Thyroid gland (tissue), 4 donors: ENCODE measurements at regions not wholly inside any gene's neighbourhood (a gene's known extent, or its start where the extent isn't known, plus 50 kb on each side); places are given as distances from the start of the nearest gene placed in this dataset.
"Not testable (repeated sequence)": the region's sequence is repeated elsewhere in the genome, so short reads cannot be mapped to it uniquely, and the experiment has no call there.

Experiments used
- DNase-seq, 2 donors: peaks; one replicate each; pipeline ENCODE4 v3.0.0-alpha.2; 2019
- H3K27ac ChIP-seq, 3 donors: fragments of 200-600 bp; sonication (generic); 1 replicate in 2 of 3; 2 replicates in 1 of 3; pipeline ENCODE4 v1.5.1; 2016 to 2019; ENCODE audit warnings: mild to moderate bottlenecking in 1 of 3, moderate library complexity in 1 of 3
- H3K27me3 ChIP-seq: fragments of 200-600 bp; sonication (generic); one replicate; pipeline ENCODE4 v1.5.1; 2019
- H3K36me3 ChIP-seq, 2 donors: fragments of 200-600 bp; sonication (generic); one replicate each; pipeline ENCODE4 v1.5.1; 2016 to 2019
- H3K4me1 ChIP-seq, 2 donors: fragments of 200-600 bp; sonication (generic); one replicate each; pipeline ENCODE4 v1.5.1; 2017 to 2019
- H3K4me3 ChIP-seq, 3 donors: fragments of 200-600 bp; sonication (generic); replicated peaks in 1 of 3; 1 replicate in 2 of 3; 2 replicates in 1 of 3; pipeline ENCODE4 v1.5.1; 2016; ENCODE audit warnings: mild to moderate bottlenecking in 1 of 3
- H3K9me3 ChIP-seq: fragments of 200-600 bp; sonication (generic); one replicate; pipeline ENCODE4 v1.5.1; 2017
- CTCF ChIP-seq, 6 experiments: fragments of 200-600 bp in 3 of 6; fragments of 450-650 bp in 3 of 6; sonication (generic) in 3 of 6; IDR thresholded peaks; one replicate each; pipeline ENCODE4 v1.5.1; 2016 to 2019; ENCODE audit warnings: antibody characterized with exemption in 6 of 6, mild to moderate bottlenecking in 2 of 6, inconsistent platforms in 1 of 6, moderate library complexity in 1 of 6
- POLR2A ChIP-seq, 2 donors: fragments of 450-650 bp; IDR thresholded peaks; one replicate each; pipeline ENCODE4 v1.6.1; 2017; ENCODE audit warnings: antibody characterized with exemption in 2 of 2, mild to moderate bottlenecking in 2 of 2, moderate library complexity in 1 of 2
- WGBS, 2 donors: methylation state at CpG; one replicate each; pipeline ENCODE4 v1.1.5; 2017; 5-methylcytosine and 5-hydroxymethylcytosine counted together
- intact Hi-C: fragments of 100-400 bp; cut with DNase I; formaldehyde crosslinking; loops from one replicate; pipeline ENCODE4 v1.15.1; 2023

GRCh38 chr1:103457886-103458455 is 67.5 kb upstream of the RNPC3 start:
- no peak overlapping the region for H3K4me3 ChIP-seq
- no peak for DNase-seq
- no peak overlapping the region for H3K27ac ChIP-seq
- H3K27me3 ChIP-seq: no peaks in the 10 kb centered on the region
- H3K36me3 ChIP-seq: no peaks in the 10 kb centered on the region
- no peaks in the 10 kb centered on the region for H3K4me1 ChIP-seq
- TF ChIP-seq CTCF (IDR thresholded peaks at IDR 0.05): no peak
- no peak for TF ChIP-seq POLR2A (IDR thresholded peaks at IDR 0.05)
- intact Hi-C loops: no loop called here
- no peaks in the 10 kb centered on the region for H3K9me3 ChIP-seq
- WGBS, 2 donors: 71 to 89% methylated on average over 7 of the region's 7 CpGs

- intact Hi-C loops: no loop called here
- no peaks in the 10 kb centered on the region for H3K36me3 ChIP-seq
- no peak overlapping the region for H3K27ac ChIP-seq
- H3K4me3 ChIP-seq: no peak overlapping the region
- DNase-seq: no peak
- H3K27me3 ChIP-seq: no peaks in the 10 kb centered on the region
- no peaks in the 10 kb centered on the region for H3K4me1 ChIP-seq
- 74 to 79% methylated on average over 1 of the region's 1 CpG for WGBS, 2 donors
- no peaks in the 10 kb centered on the region for H3K9me3 ChIP-seq
- TF ChIP-seq CTCF (IDR thresholded peaks at IDR 0.05) (no peak), POLR2A (IDR thresholded peaks at IDR 0.05) (no peak)
These were observed 76.9 kb upstream of the RNPC3 start for GRCh38 chr1:103448560-103448959.

GRCh38 chr1:103447471-103447870 is 78.0 kb upstream of the RNPC3 start:
- TF ChIP-seq POLR2A (IDR thresholded peaks at IDR 0.05): no peak
- TF ChIP-seq CTCF (IDR thresholded peaks at IDR 0.05): no peak
- Histone ChIP-seq H3K36me3 (no peaks in the 10 kb centered on the region), H3K27me3 (no peaks in the 10 kb centered on the region), H3K9me3 (no peaks in the 10 kb centered on the region), H3K4me3 (no peak overlapping the region), H3K4me1 (no peaks in the 10 kb centered on the region), H3K27ac (no peak overlapping the region)
- intact Hi-C loops: no loop called here
- WGBS, 2 donors: 95 to 98% methylated on average over 1 of the region's 1 CpG
- no peak for DNase-seq

GRCh38 chr1:103441342-103441741 is 84.2 kb upstream of the RNPC3 start:
- Histone ChIP-seq H3K27ac (no peak overlapping the region), H3K9me3 (no peaks in the 10 kb centered on the region), H3K4me1 (no peaks in the 10 kb centered on the region), H3K4me3 (no peak overlapping the region), H3K27me3 (no peaks in the 10 kb centered on the region), H3K36me3 (no peaks in the 10 kb centered on the region)
- intact Hi-C loops: no loop called here
- no peak for DNase-seq
- TF ChIP-seq CTCF (IDR thresholded peaks at IDR 0.05) (no peak), POLR2A (IDR thresholded peaks at IDR 0.05) (no peak)
- 67 to 75% methylated on average over 3 of the region's 3 CpGs for WGBS, 2 donors

- H3K27me3 ChIP-seq, H3K4me1 ChIP-seq, H3K4me3 ChIP-seq, H3K9me3 ChIP-seq, DNase-seq, H3K27ac ChIP-seq, H3K36me3 ChIP-seq, intact Hi-C loops: not testable (repeated sequence)
- 73 to 76% methylated on average over 4 of the region's 4 CpGs for WGBS, 2 donors
These were observed 88.9 kb upstream of the RNPC3 start for GRCh38 chr1:103436568-103437100.
